ENCODE measurements at regions not wholly inside any gene's neighbourhood (a gene's known extent, or its start where the extent isn't known, plus 50 kb on each side); places are given as distances from the start of the nearest gene placed in this dataset.

- TF ChIP-seq SUZ12 (IDR thresholded peaks at IDR 0.05; ENCODE audit: extremely low read depth, insufficient read depth, insufficient read length) (no peak), ZNF274 (IDR thresholded peaks at IDR 0.05; ENCODE audit: low read depth, low read length) (no peak)
Observed at GRCh38 chr2:8452296-8452695, 229.6 kb upstream of the ID2 start.

Data from NT2/D1 (cell line).